K562 (cell line): ENCODE measurements at regions not wholly inside any gene's neighbourhood (a gene's known extent, or its start where the extent isn't known, plus 50 kb on each side); places are given as distances from the start of the nearest gene placed in this dataset.

Experiments used
- ATAC-seq: fragments of 200-7000 bp; cut with Tn5 transposase; 3 replicates; pipeline ENCODE4 v1.9.1; 2020; ENCODE audit warnings: moderate library complexity
- BruUV-seq: library from RNA; stranded (reverse); fragments of 400-500 nt; replicated peaks from 2 replicates; lab custom pipeline; 2021; lab: Mats Ljungman, UMichigan
- CTCF ChIA-PET: fragments of 300-600 bp; formaldehyde crosslinking; extraction: SDS; loops from one replicate; lab custom pipeline; 2021; ENCODE audit warnings: low intra/inter-chr PET ratio; lab: Yijun Ruan, JAX
- POLR2A ChIA-PET: fragments of 300-600, 350-650 bp; sonication (Branson Sonifier 250); formaldehyde crosslinking; extraction: SDS; loops from one replicate; lab custom pipeline; 2021; ENCODE audit warnings: antibody characterized with exemption, inconsistent platforms; lab: Yijun Ruan, JAX
- DNase-seq, 4 experiments: peaks; one replicate each; pipeline versions ENCODE4 v3.0.0 to v3.0.0-alpha.2; 2011 to 2018; ENCODE audit warnings: low spot score in 3 of 4, mixed read lengths in 3 of 4; ENCODE audit errors: extremely low read depth in 1 of 4
- FAIRE-seq: peaks from 2 replicates; lab custom pipeline; 2011; peaks lifted over from hg19 to GRCh38; lab: Jason Lieb, UNC
- H2AFZ ChIP-seq: 2 replicates; pipeline ENCODE4 v1.6.0; 2011; ENCODE audit warnings: low read depth, low read length, control low read depth, inconsistent platforms
- H3K27ac ChIP-seq: fragments of 200-600 bp; 3 replicates; pipeline ENCODE4 v1.8.0; 2011; ENCODE audit warnings: low read depth, mild to moderate bottlenecking, control low read depth, inconsistent platforms, low read length, moderate library complexity, mixed read lengths; ENCODE audit errors: extremely low read depth
- H3K27me3 ChIP-seq, 2 experiments: fragments of 300-600 bp in 1 of 2; 2 replicates in 1 of 2; 3 replicates in 1 of 2; pipeline versions ENCODE4 v1.6.0 to v1.8.0; 2011; ENCODE audit warnings: inconsistent platforms in 2 of 2, low read length in 2 of 2, mild to moderate bottlenecking in 1 of 2, mixed read lengths in 1 of 2, moderate library complexity in 1 of 2; ENCODE audit not compliant: control insufficient read depth in 2 of 2, insufficient read depth in 2 of 2
- H3K36me3 ChIP-seq: fragments of 300-600 bp; 3 replicates; pipeline ENCODE4 v1.8.0; 2011; ENCODE audit warnings: mild to moderate bottlenecking, low read length, inconsistent platforms; ENCODE audit not compliant: control insufficient read depth, insufficient read depth
- H3K4me1 ChIP-seq, 2 experiments: fragments of 200-600 bp in 1 of 2; replicated peaks in 1 of 2; 2 replicates in 1 of 2; 3 replicates in 1 of 2; pipeline versions ENCODE4 v1.5.1 to v1.8.0; 2011; ENCODE audit warnings: inconsistent platforms in 2 of 2, low read length in 2 of 2, mild to moderate bottlenecking in 1 of 2, mixed read lengths in 1 of 2, moderate library complexity in 1 of 2; ENCODE audit not compliant: control insufficient read depth in 2 of 2, insufficient read depth in 2 of 2
- H3K4me2 ChIP-seq: 2 replicates; pipeline ENCODE4 v1.6.1; 2011; ENCODE audit warnings: low read length, control low read depth, inconsistent platforms, mixed read lengths; ENCODE audit not compliant: insufficient read depth
- H3K4me3 ChIP-seq: fragments of 200-600 bp; sonication (generic), shearing (Covaris generic); 2 replicates; pipeline ENCODE4 v1.5.1; 2016; ENCODE audit warnings: control low read depth, inconsistent platforms
- H3K79me2 ChIP-seq: fragments of 200-600 bp; 3 replicates; pipeline ENCODE4 v1.8.0; 2011; ENCODE audit warnings: low read length, inconsistent platforms; ENCODE audit not compliant: control insufficient read depth, insufficient read depth
- H3K9ac ChIP-seq, 2 experiments: 2 replicates each; pipeline versions ENCODE4 v1.6.0 to v1.6.1; 2011; ENCODE audit warnings: low read depth in 2 of 2, low read length in 2 of 2, control low read depth in 1 of 2, inconsistent platforms in 1 of 2, mild to moderate bottlenecking in 1 of 2, mixed read lengths in 1 of 2; ENCODE audit not compliant: insufficient read depth in 1 of 2
- H3K9me1 ChIP-seq: one replicate; pipeline ENCODE4 v1.6.0; 2011; ENCODE audit warnings: inconsistent platforms, mild to moderate bottlenecking, low read length, moderate library complexity; ENCODE audit not compliant: control insufficient read depth, insufficient read depth
- H3K9me3 ChIP-seq: replicated peaks from 2 replicates; pipeline ENCODE4 v1.5.1; 2011; ENCODE audit warnings: low read depth, low read length, inconsistent platforms; ENCODE audit not compliant: control insufficient read depth, insufficient read depth
- H4K20me1 ChIP-seq: replicated peaks from 2 replicates; pipeline ENCODE4 v1.6.1; 2011; ENCODE audit warnings: low read length, inconsistent platforms, mixed read lengths; ENCODE audit not compliant: control insufficient read depth, insufficient read depth
- ARID1B ChIP-seq: fragments of 450-650 bp; IDR thresholded peaks from 2 replicates; pipeline ENCODE4 v1.6.1; 2016; ENCODE audit warnings: antibody characterized with exemption, mild to moderate bottlenecking, inconsistent platforms
- BCOR ChIP-seq: fragments of 450-650 bp; IDR thresholded peaks from 2 replicates; pipeline ENCODE4 v1.6.1; 2016
- BMI1 ChIP-seq: fragments of 150-350 bp; IDR thresholded peaks from 2 replicates; pipeline ENCODE4 v1.6.1; 2014; ENCODE audit warnings: low read length
- CHD4 ChIP-seq: fragments of 200-600 bp; sonication (generic); IDR thresholded peaks from 3 replicates; pipeline ENCODE4 v1.6.1; 2012; ENCODE audit warnings: low read depth, mild to moderate bottlenecking, mixed read lengths, low read length, inconsistent platforms; ENCODE audit not compliant: insufficient read depth, insufficient replicate concordance, poor library complexity, severe bottlenecking
- FOSL1 ChIP-seq: fragments of 200-800 bp; sonication (Bioruptor generic); conservative IDR thresholded peaks from 2 replicates; pipeline ENCODE4 v1.6.1; 2016; ENCODE audit warnings: missing genetic modification characterization, missing compliant biosample characterization
- HDAC2 ChIP-seq: fragments of 450-650 bp; IDR thresholded peaks from 2 replicates; pipeline ENCODE4 v1.6.1; 2016; ENCODE audit warnings: mild to moderate bottlenecking
- LARP7 ChIP-seq: fragments of 450-650 bp; IDR thresholded peaks from 2 replicates; pipeline ENCODE4 v1.6.1; 2016
- NR1H2 ChIP-seq: sonication (generic); formaldehyde crosslinking; IDR thresholded peaks from 2 replicates; pipeline ENCODE4 v1.4.0; 2020; ENCODE audit warnings: mild to moderate bottlenecking, missing genetic modification reagents
- POLR3G ChIP-seq: IDR thresholded peaks from 2 replicates; pipeline ENCODE4 v1.6.1; 2011; ENCODE audit not compliant: insufficient read length, insufficient replicate concordance; ENCODE audit errors: extremely low read depth
- SMAD4 ChIP-seq: fragments of 250-450 bp; sonication (Bioruptor Pico); conservative IDR thresholded peaks from 2 replicates; pipeline ENCODE4 v1.8.0; 2021; ENCODE audit warnings: inconsistent platforms, mild to moderate bottlenecking, moderate library complexity
- TAF1 ChIP-seq: IDR thresholded peaks from 2 replicates; pipeline ENCODE4 v1.6.1; 2011; ENCODE audit warnings: mild to moderate bottlenecking, low read length, moderate library complexity; ENCODE audit not compliant: insufficient read depth, control insufficient read depth, severe bottlenecking; ENCODE audit errors: extremely low read depth
- TRIM28 ChIP-seq: fragments of 450-650 bp; IDR thresholded peaks from 2 replicates; pipeline ENCODE4 v1.6.1; 2017
- ZC3H8 ChIP-seq: fragments of 450-650 bp; IDR thresholded peaks from 2 replicates; pipeline ENCODE4 v1.6.1; 2017
- ZNF174 ChIP-seq: fragments of 250-450 bp; sonication (Bioruptor Pico); IDR thresholded peaks from 2 replicates; pipeline ENCODE4 v1.4.0; 2020; ENCODE audit warnings: mild to moderate bottlenecking
- WGBS: fragments of 100-300 bp; shearing (Covaris generic); methylation state at CpG from one replicate; pipeline ENCODE4 v1.1.6; 2016; ENCODE audit warnings: low coverage, mixed read lengths; ENCODE audit not compliant: insufficient coverage; ENCODE audit errors: missing lambda C conversion rate; 5-methylcytosine and 5-hydroxymethylcytosine counted together
- in situ Hi-C: fragments of 300-500 bp; cut with MboI; formaldehyde crosslinking; loops from 4 replicates; pipeline ENCODE4 v1.15.0; 2018; ENCODE audit warnings: inconsistent platforms, mixed read lengths
- intact Hi-C: fragments of 100-400 bp; cut with micrococcal nuclease; formaldehyde crosslinking; loops from 2 replicates; pipeline ENCODE4 v1.14.2; 2022
- TF ChIP-seq, protein P1 (sequence below): fragments of 250-450 bp; sonication (Bioruptor Pico); IDR thresholded peaks from 2 replicates; pipeline ENCODE4 v1.8.0; 2021; ENCODE audit warnings: mild to moderate bottlenecking, moderate library complexity
- TF ChIP-seq, protein P2 (sequence below): fragments of 200-400 bp; formaldehyde crosslinking; IDR thresholded peaks from 2 replicates; pipeline ENCODE4 v1.6.1; 2017; ENCODE audit warnings: mild to moderate bottlenecking, low read depth, low read length, moderate library complexity
- TF ChIP-seq, protein P3 (sequence below): sonication (generic); formaldehyde crosslinking; IDR thresholded peaks from 2 replicates; pipeline ENCODE4 v1.9.0; 2022; ENCODE audit warnings: mild to moderate bottlenecking, missing genetic modification reagents
- TF ChIP-seq, protein P4 (sequence below): fragments of 250-450 bp; sonication (Bioruptor Pico); IDR thresholded peaks from 2 replicates; pipeline ENCODE4 v1.8.0; 2022; ENCODE audit warnings: inconsistent platforms
- TF ChIP-seq, protein P5 (sequence below): sonication (generic); formaldehyde crosslinking; IDR thresholded peaks from 2 replicates; pipeline ENCODE4 v1.8.1; 2023; ENCODE audit warnings: mild to moderate bottlenecking, missing genetic modification reagents

DNA sequence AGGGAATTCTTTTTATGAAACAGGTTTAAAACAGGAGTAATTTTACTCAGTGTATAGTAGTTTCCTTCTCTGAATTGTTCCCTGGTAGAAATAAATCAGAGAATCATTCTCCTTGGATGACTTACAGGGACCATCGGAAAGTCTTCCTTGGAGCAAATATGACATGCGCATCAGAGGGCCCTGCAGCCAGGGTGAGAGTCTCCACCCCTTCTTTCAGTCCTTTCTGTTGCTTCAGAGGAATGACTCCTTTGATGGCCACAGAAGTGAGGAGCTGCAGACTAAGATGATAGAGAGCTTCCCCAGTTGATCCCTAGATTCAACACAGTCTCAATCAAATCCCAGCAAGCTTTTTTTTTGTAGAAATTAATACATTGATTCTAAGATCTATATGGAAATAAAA is 294.8 kb upstream of the UMPS start:
- Histone ChIP-seq H3K9me1 (no peaks in the 10 kb centered on the region), H3K4me3 (no peak overlapping the region), H4K20me1 (no peaks in the 10 kb centered on the region; the same call in 1 of the 2 replicates), H3K27me3 (no peaks in the 10 kb centered on the region), H3K9me3 (no peaks in the 10 kb centered on the region), H3K4me2 (no peak overlapping the region), H3K36me3 (no peaks in the 10 kb centered on the region), H3K9ac (no peak overlapping the region), H3K79me2 (no peaks in the 10 kb centered on the region), H2AFZ (no peak overlapping the region), H3K27ac (no peak overlapping the region), H3K4me1 (no peaks in the 10 kb centered on the region)
- no peak for DNase-seq
- in situ Hi-C loops, result no loop called here
- ChIA-PET POLR2A (no interaction called here), CTCF (no interaction called here)
- FAIRE-seq, result no peak
- no peak for ATAC-seq
- BruUV-seq, result no TSS peak
- intact Hi-C loops, result no loop called here
- 7% methylated on average over 2 of the region's 2 CpGs for WGBS
- no peak for TF ChIP-seq NR1H2 (CRISPR knock-in tag)
- TF ChIP-seq, protein P1, sequence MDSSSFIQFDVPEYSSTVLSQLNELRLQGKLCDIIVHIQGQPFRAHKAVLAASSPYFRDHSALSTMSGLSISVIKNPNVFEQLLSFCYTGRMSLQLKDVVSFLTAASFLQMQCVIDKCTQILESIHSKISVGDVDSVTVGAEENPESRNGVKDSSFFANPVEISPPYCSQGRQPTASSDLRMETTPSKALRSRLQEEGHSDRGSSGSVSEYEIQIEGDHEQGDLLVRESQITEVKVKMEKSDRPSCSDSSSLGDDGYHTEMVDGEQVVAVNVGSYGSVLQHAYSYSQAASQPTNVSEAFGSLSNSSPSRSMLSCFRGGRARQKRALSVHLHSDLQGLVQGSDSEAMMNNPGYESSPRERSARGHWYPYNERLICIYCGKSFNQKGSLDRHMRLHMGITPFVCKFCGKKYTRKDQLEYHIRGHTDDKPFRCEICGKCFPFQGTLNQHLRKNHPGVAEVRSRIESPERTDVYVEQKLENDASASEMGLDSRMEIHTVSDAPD (CRISPR knock-in tag), result no peak
- no peak for TF ChIP-seq FOSL1
- no peak for TF ChIP-seq LARP7
- no peak for TF ChIP-seq POLR3G
- no peak for TF ChIP-seq ZC3H8
- TF ChIP-seq ZNF174 (CRISPR knock-in tag), result no peak
- TF ChIP-seq CHD4, result no peak
- no peak for TF ChIP-seq TAF1
- TF ChIP-seq TRIM28, result no peak
- TF ChIP-seq, protein P2, sequence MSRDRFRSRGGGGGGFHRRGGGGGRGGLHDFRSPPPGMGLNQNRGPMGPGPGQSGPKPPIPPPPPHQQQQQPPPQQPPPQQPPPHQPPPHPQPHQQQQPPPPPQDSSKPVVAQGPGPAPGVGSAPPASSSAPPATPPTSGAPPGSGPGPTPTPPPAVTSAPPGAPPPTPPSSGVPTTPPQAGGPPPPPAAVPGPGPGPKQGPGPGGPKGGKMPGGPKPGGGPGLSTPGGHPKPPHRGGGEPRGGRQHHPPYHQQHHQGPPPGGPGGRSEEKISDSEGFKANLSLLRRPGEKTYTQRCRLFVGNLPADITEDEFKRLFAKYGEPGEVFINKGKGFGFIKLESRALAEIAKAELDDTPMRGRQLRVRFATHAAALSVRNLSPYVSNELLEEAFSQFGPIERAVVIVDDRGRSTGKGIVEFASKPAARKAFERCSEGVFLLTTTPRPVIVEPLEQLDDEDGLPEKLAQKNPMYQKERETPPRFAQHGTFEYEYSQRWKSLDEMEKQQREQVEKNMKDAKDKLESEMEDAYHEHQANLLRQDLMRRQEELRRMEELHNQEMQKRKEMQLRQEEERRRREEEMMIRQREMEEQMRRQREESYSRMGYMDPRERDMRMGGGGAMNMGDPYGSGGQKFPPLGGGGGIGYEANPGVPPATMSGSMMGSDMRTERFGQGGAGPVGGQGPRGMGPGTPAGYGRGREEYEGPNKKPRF, result no peak
- TF ChIP-seq, protein P3, sequence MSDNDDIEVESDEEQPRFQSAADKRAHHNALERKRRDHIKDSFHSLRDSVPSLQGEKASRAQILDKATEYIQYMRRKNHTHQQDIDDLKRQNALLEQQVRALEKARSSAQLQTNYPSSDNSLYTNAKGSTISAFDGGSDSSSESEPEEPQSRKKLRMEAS (CRISPR knock-in tag), result no peak
- TF ChIP-seq HDAC2, result no peak
- TF ChIP-seq BMI1, result no peak
- TF ChIP-seq SMAD4 (CRISPR knock-in tag), result no peak
- no peak for TF ChIP-seq ARID1B
- no peak for TF ChIP-seq BCOR
- TF ChIP-seq, protein P4, sequence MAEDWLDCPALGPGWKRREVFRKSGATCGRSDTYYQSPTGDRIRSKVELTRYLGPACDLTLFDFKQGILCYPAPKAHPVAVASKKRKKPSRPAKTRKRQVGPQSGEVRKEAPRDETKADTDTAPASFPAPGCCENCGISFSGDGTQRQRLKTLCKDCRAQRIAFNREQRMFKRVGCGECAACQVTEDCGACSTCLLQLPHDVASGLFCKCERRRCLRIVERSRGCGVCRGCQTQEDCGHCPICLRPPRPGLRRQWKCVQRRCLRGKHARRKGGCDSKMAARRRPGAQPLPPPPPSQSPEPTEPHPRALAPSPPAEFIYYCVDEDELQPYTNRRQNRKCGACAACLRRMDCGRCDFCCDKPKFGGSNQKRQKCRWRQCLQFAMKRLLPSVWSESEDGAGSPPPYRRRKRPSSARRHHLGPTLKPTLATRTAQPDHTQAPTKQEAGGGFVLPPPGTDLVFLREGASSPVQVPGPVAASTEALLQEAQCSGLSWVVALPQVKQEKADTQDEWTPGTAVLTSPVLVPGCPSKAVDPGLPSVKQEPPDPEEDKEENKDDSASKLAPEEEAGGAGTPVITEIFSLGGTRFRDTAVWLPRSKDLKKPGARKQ, result no peak
- TF ChIP-seq, protein P5, sequence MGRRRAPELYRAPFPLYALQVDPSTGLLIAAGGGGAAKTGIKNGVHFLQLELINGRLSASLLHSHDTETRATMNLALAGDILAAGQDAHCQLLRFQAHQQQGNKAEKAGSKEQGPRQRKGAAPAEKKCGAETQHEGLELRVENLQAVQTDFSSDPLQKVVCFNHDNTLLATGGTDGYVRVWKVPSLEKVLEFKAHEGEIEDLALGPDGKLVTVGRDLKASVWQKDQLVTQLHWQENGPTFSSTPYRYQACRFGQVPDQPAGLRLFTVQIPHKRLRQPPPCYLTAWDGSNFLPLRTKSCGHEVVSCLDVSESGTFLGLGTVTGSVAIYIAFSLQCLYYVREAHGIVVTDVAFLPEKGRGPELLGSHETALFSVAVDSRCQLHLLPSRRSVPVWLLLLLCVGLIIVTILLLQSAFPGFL, result no peak
